ENCODE measurements at regions not wholly inside any gene's neighbourhood (a gene's known extent, or its start where the extent isn't known, plus 50 kb on each side); places are given as distances from the start of the nearest gene placed in this dataset.

GRCh38 chr14:25518364-25518763 lies 468.4 kb upstream of the STXBP6 start:
- no peaks in the 10 kb centered on the region for H3K36me3 ChIP-seq (ENCODE audit: insufficient read depth, low read length)
- no peak overlapping the region for H2AFZ ChIP-seq (ENCODE audit: low read depth, low read length)
- H3K9me3 ChIP-seq (ENCODE audit: low read length) = no peaks in the 10 kb centered on the region
- H3K9me2 ChIP-seq (ENCODE audit: insufficient read depth, low read length) = no peaks in the 10 kb centered on the region
- no peaks in the 10 kb centered on the region for H4K20me1 ChIP-seq (ENCODE audit: insufficient read depth)
- H3K4me2 ChIP-seq (ENCODE audit: low read length) = peak overlapping the region; percentile 50
- H3K27ac ChIP-seq (ENCODE audit: low read length) = peak overlapping the region; percentile 56
- peaks cover 8% of the 10 kb centered on the region for H3F3A ChIP-seq (ENCODE audit: insufficient read depth, low read length, poor library complexity, severe bottlenecking)
- TF ChIP-seq SMC3 (conservative IDR thresholded peaks at IDR 0.05; ENCODE audit: poor library complexity) (peak; percentile 67), REST (IDR thresholded peaks at IDR 0.05; ENCODE audit: borderline replicate concordance) (no peak), EP300 (conservative IDR thresholded peaks at IDR 0.05; ENCODE audit: poor library complexity, severe bottlenecking) (peak; percentile 78), RAD21 (conservative IDR thresholded peaks at IDR 0.05) (peak; percentile 78), POLR2AphosphoS5 (IDR thresholded peaks at IDR 0.05) (peak; percentile 41), EZH2 (IDR thresholded peaks at IDR 0.05; ENCODE audit: borderline replicate concordance, insufficient read depth, low read length, poor library complexity, severe bottlenecking) (no peak), MXI1 (conservative IDR thresholded peaks at IDR 0.05; ENCODE audit: poor library complexity, severe bottlenecking) (no peak), TAF1 (IDR thresholded peaks at IDR 0.05; ENCODE audit: low read depth) (no peak)
- TF ChIP-seq, protein P1, sequence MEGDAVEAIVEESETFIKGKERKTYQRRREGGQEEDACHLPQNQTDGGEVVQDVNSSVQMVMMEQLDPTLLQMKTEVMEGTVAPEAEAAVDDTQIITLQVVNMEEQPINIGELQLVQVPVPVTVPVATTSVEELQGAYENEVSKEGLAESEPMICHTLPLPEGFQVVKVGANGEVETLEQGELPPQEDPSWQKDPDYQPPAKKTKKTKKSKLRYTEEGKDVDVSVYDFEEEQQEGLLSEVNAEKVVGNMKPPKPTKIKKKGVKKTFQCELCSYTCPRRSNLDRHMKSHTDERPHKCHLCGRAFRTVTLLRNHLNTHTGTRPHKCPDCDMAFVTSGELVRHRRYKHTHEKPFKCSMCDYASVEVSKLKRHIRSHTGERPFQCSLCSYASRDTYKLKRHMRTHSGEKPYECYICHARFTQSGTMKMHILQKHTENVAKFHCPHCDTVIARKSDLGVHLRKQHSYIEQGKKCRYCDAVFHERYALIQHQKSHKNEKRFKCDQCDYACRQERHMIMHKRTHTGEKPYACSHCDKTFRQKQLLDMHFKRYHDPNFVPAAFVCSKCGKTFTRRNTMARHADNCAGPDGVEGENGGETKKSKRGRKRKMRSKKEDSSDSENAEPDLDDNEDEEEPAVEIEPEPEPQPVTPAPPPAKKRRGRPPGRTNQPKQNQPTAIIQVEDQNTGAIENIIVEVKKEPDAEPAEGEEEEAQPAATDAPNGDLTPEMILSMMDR (IDR thresholded peaks at IDR 0.05; ENCODE audit: poor library complexity, severe bottlenecking) = peak; percentile 69
- H3K27me3 ChIP-seq (ENCODE audit: insufficient read depth, low read depth, low read length) = no peaks in the 10 kb centered on the region
- peak overlapping the region; percentile 11 for H3K4me3 ChIP-seq (ENCODE audit: low read length)
- no peak overlapping the region for H3K9ac ChIP-seq (ENCODE audit: low read length)
- no peaks in the 10 kb centered on the region for H3K79me2 ChIP-seq (replicated peaks; ENCODE audit: insufficient read depth, low read length)

GRCh38 chr14:25516838-25517237 lies 466.9 kb upstream of the STXBP6 start:
- Histone ChIP-seq H3K9ac (ENCODE audit: low read length) (no peak overlapping the region), H3K27ac (ENCODE audit: low read length) (no peak overlapping the region), H3K9me2 (ENCODE audit: insufficient read depth, low read length) (no peaks in the 10 kb centered on the region), H3K79me2 (replicated peaks; ENCODE audit: insufficient read depth, low read length) (no peaks in the 10 kb centered on the region), H2AFZ (ENCODE audit: low read depth, low read length) (no peak overlapping the region), H3K36me3 (ENCODE audit: insufficient read depth, low read length) (no peaks in the 10 kb centered on the region), H3K27me3 (ENCODE audit: insufficient read depth, low read depth, low read length) (no peaks in the 10 kb centered on the region), H3K4me3 (ENCODE audit: low read length) (no peak overlapping the region), H3F3A (ENCODE audit: insufficient read depth, low read length, poor library complexity, severe bottlenecking) (peaks cover 4% of the 10 kb centered on the region), H3K9me3 (ENCODE audit: low read length) (no peaks in the 10 kb centered on the region), H3K4me2 (ENCODE audit: low read length) (no peak overlapping the region), H4K20me1 (ENCODE audit: insufficient read depth) (no peaks in the 10 kb centered on the region)
- TF ChIP-seq POLR2AphosphoS5 (IDR thresholded peaks at IDR 0.05) (no peak), EP300 (conservative IDR thresholded peaks at IDR 0.05; ENCODE audit: poor library complexity, severe bottlenecking) (no peak), RAD21 (conservative IDR thresholded peaks at IDR 0.05) (no peak), MXI1 (conservative IDR thresholded peaks at IDR 0.05; ENCODE audit: poor library complexity, severe bottlenecking) (no peak), SMC3 (conservative IDR thresholded peaks at IDR 0.05; ENCODE audit: poor library complexity) (no peak), EZH2 (IDR thresholded peaks at IDR 0.05; ENCODE audit: borderline replicate concordance, insufficient read depth, low read length, poor library complexity, severe bottlenecking) (no peak), REST (IDR thresholded peaks at IDR 0.05; ENCODE audit: borderline replicate concordance) (no peak), TAF1 (IDR thresholded peaks at IDR 0.05; ENCODE audit: low read depth) (no peak)
- TF ChIP-seq, protein P1 (IDR thresholded peaks at IDR 0.05; ENCODE audit: poor library complexity, severe bottlenecking) = no peak
